GM19238 (cell line): ENCODE measurements at regions not wholly inside any gene's neighbourhood (a gene's known extent, or its start where the extent isn't known, plus 50 kb on each side); places are given as distances from the start of the nearest gene placed in this dataset.
"Not testable (repeated sequence)": the region's sequence is repeated elsewhere in the genome, so short reads cannot be mapped to it uniquely, and the experiment has no call there.

Source experiments
- DNase-seq: peaks from one replicate; pipeline ENCODE4 v3.0.0; 2011; ENCODE audit warnings: low spot score; ENCODE audit not compliant: insufficient read length

DNA sequence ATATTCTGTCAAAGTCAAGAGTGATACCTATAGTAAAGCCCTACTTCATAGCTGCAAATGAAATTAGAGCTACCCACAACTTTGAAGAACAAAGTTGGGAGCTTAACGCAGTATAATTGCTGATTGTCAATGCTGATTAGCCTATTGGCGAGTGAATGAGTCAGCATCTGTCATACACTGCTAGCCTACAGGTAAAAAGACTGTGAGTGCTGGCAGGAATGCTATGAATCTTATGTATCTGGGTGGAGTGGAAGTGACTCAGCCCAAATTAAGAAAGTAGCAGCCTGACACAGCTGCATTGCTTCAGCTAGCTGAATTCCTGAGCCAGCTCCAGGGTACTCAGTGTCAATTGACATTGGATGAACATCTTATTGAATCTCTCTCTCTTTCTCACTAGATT, 179.4 kb upstream of the DCC start:
- no peak for DNase-seq

DNA sequence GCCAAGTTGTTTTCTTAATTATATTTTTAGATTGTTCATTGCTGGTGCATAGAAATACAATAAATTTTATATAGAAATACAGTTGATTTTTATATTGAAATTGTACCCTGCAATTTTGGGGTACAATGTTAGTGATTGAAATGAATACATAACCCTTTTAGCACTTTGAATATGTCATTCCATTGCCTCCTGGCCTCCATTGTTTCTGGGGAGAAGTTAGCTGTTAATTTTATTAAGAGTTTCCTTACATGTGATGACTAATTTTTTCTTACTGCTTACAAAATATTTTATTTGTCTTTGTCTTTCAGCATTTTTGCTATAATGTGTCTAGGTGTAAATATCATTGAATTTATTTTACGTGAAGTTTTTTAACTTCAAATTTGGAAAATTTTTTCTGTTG, 176.5 kb upstream of the DCC start:
- no peak for DNase-seq

DNA sequence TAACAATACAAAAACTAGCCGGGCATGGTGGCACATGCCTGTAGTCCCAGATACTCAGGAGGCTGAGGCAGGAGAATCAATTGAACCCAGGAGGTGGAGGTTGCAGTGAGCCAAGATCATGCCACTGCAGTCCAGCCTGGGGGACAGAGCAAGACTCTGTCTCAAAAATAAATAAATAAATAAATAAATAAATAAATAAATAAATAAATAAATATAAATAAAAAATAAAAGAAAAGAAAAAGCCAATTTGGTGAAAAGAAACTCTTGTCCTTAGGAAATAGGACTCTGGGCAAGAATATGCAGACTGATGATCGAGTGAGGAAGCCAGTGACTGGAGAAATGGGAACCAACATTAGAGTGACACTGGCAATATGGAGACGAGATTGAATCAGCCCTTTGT, 171.9 kb upstream of the DCC start:
- DNase-seq = not testable (repeated sequence)

DNA sequence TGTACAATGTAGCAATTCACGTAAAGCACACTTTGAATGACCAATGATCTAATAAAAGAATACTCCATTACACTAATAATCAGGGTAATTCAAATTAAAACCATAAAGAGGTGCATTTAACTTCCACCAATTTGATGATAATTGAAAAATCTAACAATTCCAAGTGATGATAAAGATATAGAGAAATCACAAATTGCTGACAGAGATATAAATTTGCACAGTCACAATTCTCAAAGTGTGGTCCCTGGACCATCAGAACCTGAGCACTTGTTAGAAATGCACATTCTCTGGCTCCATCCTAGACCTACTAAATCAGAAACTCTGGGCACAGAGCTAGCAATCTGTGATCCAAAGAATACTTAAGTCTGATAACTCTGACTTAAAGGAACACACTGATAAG, 165.8 kb upstream of the DCC start:
- no peak for DNase-seq

DNA sequence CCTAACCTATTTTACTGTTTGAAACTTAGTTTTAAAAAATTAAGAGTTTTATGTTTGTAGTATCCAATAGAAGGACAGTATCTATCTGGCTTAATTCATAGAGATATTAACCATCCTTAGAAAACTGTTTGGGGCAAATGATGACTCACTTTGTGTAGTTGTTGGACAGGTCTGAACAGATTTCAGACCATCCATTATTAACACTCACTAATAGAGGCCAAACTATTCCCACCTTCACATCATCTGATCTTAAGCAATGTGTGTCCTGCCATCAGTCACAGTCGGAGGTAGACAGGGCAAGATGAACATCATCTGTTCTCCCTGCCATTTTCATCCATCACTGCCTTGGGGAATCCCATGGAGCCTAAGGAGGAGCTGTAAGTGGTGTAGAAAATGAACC, 164.6 kb upstream of the DCC start:
- DNase-seq = no peak

DNA sequence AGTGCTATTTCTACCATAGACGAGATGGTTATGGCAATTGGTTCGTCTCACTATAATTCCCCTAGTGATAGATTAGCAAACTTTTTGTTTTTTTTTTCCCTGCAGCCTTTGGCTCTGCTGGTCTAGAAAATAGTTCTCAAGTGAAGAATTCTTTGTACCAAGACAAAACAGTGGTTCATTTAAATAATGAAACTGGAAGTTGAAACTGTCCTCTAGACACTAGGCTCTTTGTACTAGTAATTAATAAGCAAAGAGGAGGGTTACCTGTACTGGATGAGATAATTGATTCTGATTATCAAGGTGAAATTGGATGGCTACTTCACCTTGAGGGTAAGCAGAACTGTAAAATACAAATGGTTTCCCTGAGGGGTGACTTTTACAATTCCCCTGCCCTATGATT, 156.9 kb upstream of the DCC start:
- DNase-seq = no peak

DNA sequence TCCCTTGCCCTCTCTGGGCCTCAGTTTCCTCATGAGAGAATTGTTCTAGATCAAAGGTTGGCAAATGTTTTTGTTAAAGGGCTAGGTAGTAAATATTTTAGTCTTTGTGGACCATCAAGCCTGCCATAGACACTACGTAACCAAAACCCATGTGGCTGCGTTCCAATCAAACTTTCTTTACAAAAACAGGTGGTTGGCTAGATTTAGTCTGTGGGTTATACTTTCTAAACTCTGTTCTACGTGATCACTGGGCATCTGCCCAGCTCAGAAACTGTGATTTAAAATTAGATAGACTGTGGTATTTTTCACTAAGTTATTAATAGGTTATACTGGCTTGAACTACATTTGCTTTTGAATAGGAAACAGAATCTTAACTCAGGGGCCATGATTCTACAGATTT, 149.8 kb upstream of the DCC start:
- DNase-seq = no peak

DNA sequence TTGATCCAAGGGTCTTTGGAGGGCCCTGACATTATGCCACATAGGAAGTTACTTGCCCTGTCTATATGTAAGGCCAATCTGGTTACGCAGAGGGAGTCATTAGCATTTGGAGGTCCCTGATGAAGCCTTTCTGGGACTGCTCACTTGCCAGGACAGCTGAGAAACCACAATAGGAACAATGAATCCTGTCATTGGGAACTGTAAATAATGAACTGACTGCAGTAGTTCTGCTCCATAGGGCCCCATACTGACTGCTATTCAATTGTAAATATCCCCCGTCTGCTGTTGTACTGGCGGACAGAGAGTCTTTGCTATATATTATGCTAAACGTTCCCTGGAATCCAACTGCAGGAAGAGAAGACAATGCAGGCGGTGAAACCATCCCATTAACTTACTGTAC, 149.4 kb upstream of the DCC start:
- DNase-seq = no peak

DNA sequence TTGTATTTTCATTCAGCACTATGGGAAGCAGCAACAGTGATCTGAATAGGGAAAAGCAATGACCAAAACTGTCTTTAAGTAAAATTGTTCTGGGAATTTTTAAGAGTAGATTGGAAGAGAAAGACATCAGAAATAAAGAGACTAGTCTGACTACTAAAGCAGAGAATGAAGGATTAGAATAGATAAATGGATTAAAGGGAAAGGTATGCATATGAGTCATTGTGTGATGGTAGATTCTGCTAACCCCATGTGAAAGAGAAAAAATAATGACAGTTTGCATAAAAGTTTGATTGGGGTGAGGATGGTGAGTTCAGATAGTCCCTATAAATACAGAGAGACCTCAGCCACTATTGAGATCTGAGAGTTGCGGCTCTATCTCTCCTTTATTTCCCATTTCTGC, 139.6 kb upstream of the DCC start:
- no peak for DNase-seq

DNA sequence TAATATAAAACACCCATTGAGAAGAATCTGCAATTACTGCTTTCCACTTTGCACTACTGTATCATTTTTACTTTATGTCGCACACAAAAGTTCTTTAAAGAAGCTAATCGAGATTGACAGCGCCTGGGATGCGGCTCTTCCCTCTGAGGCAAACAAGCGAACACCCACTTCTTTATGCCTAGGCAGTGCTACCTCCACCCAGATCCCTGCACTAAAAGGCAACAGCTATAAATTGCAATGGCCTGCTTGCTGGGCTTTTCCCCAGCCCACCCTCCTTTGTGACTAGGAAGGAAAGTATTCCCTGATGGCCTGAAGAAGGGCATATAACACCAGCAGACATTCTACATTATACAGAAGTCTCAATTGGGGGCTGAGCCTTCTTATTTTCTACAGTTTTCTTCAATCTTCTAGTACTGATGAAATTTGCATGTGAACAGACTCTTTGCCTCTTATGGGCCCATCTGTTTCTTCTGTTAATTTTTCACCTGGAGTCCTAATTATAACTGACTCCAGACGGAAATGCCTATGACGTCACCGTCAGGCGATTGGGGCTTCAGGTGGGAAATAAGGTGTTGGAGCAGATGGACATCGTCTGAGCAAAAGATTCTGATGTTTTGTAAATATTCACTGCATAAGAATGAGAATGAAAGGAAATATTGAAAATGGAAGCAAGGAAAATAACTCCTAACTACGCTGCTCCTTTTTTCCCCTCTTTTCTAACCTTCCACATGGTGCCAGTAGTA, 138.9 kb upstream of the DCC start:
- DNase-seq = no peak

DNA sequence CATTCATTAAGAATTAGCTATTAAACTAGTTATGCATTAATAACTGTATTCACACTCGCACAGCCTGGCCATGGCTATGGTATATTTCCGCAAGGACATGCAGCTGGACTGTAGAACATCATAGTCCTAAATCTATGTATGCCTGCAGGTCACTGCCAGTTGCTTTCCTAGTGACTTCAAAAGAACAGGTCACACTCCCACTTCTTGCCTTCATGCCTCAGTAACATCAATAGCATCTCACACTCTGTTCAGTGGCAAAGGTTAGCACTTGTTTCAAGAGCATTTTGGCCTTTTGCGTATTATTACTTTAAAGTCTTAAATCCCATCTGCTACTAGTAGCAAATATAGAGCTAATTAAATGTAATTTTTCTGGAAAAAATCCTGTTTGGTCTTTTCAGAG, 131.4 kb upstream of the DCC start:
- DNase-seq = no peak

DNA sequence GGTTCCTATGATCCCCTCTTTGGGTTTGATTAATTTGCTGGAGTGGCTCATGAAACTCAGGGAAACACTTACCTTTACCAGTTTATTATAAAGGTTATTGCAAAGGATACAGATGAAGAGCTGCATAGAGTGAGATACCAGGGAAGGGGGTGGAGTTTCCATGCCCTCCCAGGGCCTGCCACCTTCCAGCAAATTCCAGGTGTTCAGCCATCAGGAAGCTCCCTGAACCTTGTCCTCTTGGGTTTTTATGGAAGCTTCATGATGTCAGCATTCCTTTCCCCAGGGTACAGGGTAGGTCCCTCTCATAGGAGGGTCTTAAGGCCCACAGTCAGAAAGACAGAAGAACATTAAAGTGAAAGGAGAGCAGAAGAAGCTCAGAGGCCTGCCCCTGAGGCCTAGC, 123.9 kb upstream of the DCC start:
- no peak for DNase-seq

DNA sequence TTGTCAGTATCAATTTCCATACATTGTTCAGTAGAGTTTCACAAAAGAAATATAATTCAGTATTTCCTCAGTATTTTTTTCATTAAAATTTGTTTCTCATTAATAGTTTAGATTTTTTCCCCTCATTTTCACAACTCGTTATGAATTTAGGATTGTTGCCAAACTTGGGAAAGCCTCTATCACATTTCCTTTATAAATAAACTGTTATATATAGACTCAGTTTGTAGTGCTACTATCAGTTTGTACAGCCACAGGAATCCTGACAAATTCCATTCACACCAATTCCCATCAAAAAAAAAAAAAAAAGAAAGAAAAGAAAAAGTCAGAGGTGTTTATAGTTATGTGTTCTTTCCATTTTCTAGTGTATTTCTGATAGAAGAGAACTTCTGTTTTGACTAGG, 123.3 kb upstream of the DCC start:
- DNase-seq = no peak

DNA sequence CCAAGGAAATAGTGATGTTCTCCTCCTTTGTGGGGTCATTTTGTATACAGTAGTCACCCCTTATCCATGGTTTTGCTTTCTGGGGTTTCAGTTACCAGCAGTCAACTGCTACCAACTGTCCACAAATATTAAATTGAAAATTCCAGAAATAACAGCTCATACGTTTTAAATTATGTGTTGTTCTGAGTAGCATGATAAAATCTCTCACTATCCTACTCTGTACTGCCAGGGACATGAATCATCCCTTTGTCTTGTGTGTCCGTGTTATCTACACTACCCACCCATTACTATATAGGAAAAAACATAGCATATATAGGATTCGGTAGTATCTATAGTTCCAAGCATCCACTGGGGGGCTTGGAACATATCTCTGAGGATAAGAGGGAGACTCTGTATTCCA, 120.9 kb upstream of the DCC start:
- DNase-seq = no peak

DNA sequence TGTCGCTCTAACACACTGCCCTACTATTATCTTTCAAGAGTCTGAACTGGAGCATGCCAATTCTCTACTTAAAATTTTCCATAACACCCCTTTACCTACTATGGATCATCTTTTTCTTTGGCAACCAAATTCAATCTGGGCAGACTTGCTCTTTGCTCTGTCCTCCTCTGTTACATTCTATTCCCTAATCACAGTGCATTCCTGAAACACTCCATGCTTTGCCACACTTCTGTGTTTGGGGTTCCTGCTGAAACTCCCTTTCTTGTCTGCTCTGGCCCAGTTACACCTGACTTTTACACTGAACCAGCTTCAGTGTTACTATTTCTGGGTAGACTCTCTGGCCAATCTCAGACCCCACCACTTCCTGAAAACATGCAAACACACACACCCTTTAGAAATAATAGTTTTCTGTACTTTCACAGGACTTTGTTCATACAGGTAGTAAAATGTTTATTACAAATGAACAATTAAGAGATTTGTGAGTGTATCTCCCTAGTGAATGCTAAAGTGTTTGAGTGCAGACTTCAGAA, 119.9 kb upstream of the DCC start:
- DNase-seq = no peak

DNA sequence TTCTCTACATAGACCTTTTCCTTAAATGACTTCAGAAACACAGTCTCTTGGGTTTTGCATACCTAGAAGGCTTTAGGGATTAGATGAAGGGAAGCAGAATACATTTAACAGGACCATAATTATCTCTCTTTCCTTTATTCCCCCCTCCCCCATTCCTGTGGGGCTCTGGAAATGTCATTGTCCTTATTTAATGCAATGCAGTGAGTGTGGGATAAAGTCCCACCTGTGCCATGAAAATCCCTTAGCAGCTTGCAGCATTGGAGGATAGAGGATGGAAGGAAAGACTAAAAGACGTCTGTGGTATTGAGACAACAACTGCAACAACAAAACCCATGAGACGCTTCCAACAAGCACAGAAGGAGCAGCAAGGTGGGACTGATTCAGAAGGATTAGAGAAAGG, 117.8 kb upstream of the DCC start:
- DNase-seq = no peak

DNA sequence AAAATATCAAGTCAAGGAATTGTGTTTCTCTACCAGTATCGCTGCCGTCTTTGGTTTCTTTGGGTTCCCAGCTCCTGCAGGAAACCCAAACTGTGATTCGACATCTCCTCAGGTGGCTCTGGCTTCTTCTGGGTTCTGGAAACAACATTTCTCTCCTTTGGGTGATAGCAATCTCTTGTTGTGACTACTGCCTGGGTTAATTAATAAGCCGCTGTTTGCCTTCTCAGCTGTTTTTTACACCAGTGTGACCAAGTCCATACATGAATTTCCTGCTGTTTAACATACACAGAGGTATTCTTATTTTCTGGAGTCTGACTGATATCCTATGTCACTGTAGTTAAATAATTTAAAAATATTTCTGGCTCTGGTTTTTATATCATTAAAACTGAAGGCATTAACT, 112.5 kb upstream of the DCC start:
- no peak for DNase-seq

DNA sequence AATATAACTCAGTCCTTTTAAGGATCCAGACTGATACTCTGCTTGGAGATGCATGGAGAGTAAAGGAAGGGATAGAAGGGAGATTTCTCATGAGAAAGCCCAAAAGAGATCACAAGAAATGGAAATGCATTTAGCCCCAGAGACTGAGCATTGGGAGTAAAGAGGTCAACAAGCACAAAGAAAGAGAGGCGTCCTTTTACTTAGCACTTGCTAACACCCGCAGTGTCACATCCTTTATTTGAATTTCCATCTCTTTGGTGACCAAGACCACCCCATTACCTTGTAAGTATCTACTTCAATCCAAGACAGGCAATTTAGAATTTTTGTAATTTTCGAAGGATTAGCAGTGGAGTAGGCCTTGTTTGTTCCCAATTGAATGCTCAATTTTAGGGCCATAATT, 111.8 kb upstream of the DCC start:
- no peak for DNase-seq

DNA sequence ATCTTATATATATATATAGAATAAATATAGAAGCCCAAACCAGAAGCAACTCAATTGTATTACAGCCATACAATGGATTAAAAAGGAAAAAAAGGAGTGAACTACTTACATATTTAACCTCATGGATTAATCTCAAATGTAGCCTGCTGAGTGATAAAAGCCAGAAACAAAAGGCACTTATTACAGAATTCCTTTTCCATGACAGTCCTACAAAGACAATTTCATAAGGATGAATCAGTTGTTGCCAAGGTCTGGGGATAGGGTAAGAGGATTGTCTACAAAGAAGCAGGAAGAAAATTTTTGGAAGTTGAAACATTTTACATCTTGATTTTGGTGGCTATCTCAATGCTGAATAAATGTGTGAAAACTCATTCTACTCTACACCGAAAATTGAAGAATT, 103.9 kb upstream of the DCC start:
- DNase-seq = no peak

DNA sequence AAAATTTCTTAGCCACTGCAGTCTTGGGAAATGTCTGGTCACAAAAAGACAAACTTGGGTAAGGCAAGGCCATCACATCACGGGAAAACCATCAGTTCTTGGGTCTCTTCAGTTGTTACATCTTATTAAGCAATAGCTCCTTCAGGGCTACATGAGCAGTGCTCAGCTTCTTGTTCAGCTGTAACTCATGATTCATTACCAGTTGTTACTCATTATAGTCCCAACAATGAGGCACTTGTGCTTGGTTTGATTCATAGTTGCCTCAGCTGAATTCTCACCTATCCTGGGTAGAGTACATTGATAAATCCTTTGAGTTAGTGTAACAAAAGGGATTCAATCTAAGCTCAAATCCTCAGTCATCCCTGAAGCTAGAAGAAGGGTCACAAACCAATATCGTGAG, 102.4 kb upstream of the DCC start:
- no peak for DNase-seq

DNA sequence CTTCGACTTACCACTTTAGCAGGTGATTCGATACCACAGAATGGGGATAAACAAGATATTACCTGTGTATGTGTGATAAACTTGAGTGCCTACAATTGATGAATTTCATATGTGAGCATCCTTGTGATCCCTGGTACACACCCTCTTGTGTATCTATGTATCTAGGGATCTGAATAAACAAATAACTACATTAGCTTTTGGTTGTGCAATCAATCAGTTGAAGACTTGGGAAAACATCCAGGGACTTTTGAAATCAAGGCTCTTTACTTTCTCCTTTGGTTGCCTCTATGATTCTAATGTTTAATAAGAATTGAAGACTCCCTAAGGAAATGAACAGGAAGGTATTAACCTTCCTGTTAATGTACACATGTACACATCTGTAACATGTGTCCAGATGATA, 97.3 kb upstream of the DCC start:
- no peak for DNase-seq

DNA sequence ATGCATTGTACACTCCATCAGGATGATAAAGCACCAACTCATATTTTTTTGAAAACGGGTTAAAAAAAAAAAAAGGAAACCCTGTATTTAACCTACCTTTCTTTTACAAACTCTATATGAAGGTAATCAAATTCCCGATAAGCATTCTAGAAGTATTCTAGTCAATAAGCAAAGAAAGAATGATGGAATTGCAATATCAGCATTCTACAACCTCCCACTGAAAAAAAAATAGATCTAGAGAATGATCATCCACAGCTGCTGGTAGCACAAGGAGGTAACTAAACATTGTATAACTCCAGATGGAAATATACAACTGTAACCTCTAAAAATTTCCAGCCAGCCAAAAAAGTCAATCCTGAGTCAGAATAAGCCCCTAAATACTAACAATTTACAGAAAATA, 95.3 kb upstream of the DCC start:
- DNase-seq = no peak

DNA sequence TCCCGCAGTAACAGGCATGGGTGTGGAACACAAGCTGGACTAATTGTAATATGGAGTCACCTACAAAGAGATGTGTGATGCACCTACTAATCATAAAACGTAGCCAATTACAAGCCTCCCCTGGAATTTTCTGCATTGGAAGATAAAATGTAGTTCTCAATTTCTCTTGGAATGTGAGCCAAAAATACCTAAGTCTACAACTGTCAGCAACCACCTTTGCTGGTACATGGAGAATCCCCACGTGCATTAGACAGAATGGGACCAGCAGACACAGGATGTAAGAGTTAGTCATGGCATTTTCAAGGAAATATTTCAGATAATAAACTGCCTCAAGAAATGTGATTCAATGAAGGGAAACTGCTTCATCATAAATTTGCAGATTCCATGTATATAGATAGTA, 85.6 kb upstream of the DCC start:
- no peak for DNase-seq

DNA sequence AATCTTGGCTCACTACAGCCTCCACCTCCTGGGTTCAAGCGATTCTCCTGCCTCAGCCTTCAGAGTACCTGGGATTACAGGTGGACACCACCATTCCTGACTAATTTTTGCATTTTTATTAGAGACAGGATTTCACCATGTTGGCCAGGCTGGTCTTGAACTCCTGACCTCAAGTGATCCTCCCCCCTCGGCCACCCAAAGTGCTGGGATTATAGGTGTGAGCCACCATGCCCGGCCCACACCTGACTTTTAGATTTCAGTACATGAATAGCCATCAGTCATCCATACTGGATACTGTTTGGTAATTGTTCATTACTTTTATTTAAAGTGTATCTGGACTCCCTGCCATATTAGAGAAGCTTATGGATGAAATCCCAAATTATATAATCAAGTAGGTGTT, 82.6 kb upstream of the DCC start:
- DNase-seq = not testable (repeated sequence)
